Transverse colon (tissue), 3 donors: ENCODE measurements at regions not wholly inside any gene's neighbourhood (a gene's known extent, or its start where the extent isn't known, plus 50 kb on each side); places are given as distances from the start of the nearest gene placed in this dataset.

Experiments
- CTCF ChIP-seq, 5 experiments: fragments of 200-600 bp in 3 of 5; fragments of 450-650 bp in 2 of 5; sonication (generic) in 3 of 5; IDR thresholded peaks; 1 replicate in 2 of 5; 2 replicates in 3 of 5; pipeline ENCODE4 v1.5.1; 2016 to 2017; ENCODE audit warnings: antibody characterized with exemption in 5 of 5, inconsistent platforms in 3 of 5, mild to moderate bottlenecking in 2 of 5, moderate library complexity in 1 of 5
- EP300 ChIP-seq: sonication (generic); formaldehyde crosslinking; IDR thresholded peaks from one replicate; pipeline ENCODE4 v1.6.1; 2017; ENCODE audit warnings: antibody characterized with exemption, low read depth
- POLR2A ChIP-seq: fragments of 450-650 bp; IDR thresholded peaks from one replicate; pipeline ENCODE4 v1.6.1; 2016; ENCODE audit warnings: antibody characterized with exemption, mild to moderate bottlenecking, moderate library complexity

- no peak for TF ChIP-seq EP300
- no peak for TF ChIP-seq CTCF (IDR thresholded peaks at IDR 0.05)
- no peak for TF ChIP-seq POLR2A
Observed at GRCh38 chr5:38680094-38680825, 123.8 kb upstream of the LIFR start.
